GM20431 (cell line): ENCODE measurements at regions not wholly inside any gene's neighbourhood (a gene's known extent, or its start where the extent isn't known, plus 50 kb on each side); places are given as distances from the start of the nearest gene placed in this dataset.

Source experiments
- in situ Hi-C: fragments of 300-500 bp; cut with MseI, MboI; formaldehyde crosslinking; loops from one replicate; pipeline ENCODE4 v1.15.0; 2020; ENCODE audit warnings: low sequenced_read_pairs; ENCODE audit not compliant: unreplicated experiment

DNA sequence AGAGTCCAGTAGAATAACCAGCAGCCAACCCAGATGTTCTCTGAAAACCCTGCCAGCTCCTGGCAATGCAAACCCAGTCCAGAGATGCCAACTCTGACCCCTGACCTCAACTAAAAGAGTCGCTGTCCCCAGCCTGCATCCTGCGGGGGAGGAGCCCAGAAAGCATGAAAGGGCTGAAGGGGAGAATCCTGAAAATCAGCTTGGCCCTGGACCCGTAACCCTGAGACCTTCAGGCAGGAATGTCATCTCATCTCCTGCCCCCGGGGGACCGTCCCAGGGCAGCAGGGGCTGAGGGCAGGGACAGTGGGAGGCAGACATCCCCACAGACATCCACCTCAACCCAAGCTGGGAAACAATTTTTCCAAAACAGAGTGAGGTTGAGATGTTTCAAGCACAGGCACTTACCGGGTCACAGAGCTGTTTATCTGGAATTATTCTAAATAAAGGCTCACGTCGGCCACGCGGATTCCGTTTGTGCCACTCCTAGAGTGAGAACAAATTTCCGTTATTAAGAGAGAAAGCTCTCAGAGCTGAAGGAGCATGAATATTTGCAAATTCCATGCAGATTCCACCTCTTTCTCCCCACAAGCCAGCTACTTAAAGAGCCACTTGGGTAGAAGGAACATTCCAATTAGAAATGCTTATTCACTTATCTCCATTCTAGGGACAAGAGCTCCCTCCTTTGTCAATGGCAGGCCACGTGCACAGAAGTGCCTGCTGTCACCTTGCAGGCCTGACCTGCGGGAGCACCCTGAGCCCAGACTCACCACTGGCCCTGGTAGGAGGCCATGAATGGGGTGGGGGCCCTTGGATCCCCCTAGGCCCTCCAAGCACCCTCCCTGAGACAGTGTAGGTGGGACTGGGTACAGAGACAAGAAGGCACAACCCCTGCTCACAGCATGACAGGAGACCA, 240.1 kb downstream of the NPHP4 start:
- in situ Hi-C loops = no loop called here

- in situ Hi-C loops = no loop called here
Observed at GRCh38 chr1:5751163-5751540, 241.1 kb downstream of the NPHP4 start.

DNA sequence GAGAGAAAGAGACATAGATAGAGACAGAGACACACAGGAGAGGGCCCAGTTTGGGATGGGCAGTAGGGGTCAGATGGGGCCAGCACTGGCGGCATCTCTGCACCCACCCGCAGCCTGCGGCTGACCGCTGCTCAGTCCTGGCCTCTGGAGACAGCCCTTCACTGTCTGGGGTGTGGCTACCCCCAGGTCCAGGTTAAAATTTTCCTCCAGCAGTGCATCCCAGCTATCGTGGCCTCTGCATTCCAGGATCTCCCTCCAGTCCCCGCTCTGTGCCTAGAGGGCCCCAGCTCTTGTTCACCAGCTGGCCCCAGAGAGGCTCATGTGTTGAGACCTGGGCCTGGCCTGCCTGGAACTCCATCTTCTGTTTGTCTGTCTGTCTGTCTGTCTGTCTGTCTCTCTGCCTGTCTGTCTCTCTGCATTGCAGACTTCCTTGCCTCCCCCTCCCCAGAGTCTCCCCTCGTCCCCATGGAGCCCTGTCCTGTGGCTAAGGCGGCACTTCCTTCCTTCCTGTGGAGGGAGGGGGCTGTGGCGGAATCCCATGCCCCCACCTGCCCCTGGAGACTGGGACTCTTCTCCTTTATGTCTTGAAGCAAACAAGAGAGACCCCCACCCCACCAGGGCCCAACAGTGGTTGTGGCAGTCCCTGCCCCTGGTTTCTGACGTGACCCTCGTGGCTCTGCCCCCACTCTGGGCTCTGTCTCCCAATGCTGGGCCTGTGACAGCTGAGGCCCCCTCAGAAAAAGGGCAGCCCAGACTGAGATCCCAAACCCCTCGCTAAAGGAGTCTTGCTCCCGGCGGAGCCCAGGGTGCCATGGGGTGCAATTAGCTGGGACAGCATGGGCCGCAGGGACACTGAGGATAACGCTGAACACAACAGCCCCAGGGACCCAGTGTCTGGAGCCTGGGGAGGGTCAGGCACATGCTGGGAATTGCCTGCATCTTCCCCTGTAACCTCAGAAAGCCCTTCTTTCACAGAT, 241.8 kb downstream of the NPHP4 start:
- in situ Hi-C loops = no loop called here

DNA sequence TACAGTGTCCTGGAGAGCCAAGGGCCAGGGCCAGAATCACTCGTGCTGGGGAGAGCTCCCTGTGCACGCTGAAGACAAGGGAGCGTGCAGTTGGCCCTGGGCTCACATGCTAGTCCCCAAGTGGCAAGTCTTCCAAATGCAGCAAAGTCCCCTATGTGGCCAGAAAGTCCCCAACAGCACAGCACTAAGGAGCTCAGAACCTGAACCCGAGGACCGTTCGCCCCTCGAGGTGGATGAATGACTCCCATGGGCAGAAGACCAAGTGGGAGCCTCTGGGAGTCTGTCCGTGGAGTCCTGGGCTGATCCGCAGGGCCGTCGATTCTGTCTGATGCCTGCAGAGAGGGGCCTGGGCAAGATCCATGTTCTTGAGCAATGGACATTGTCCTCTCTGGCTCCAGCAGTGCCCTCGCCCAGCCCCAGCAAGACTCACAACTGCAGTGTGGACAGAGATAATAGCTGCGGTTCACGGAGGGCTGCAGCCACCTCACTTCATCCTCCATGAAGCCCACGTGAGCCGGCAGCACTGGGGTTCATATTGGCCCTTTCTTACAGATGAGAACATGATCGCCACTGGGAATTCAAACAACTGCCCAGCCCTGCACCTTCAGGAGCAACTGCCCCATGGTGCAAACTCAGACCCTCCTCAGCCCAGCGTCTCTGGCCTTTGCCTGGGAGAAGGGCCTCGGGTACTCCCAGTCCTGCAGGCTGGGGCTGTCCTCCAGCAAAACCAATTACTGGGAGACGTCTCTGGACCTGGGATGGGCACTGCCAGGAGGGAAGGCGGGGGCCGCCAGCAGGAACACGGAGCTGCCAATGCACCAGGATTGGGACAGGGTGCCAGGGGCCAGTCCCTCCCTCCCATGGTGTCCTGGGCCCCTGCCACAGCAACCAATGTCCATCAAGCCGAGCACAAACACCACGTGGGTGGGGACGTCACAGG, 243.7 kb downstream of the NPHP4 start:
- in situ Hi-C loops = loop anchor here (25.0 kb wide), 2 partner anchors 236 to 1836 kb away; partner anchors contain the start of gene C1orf174

DNA sequence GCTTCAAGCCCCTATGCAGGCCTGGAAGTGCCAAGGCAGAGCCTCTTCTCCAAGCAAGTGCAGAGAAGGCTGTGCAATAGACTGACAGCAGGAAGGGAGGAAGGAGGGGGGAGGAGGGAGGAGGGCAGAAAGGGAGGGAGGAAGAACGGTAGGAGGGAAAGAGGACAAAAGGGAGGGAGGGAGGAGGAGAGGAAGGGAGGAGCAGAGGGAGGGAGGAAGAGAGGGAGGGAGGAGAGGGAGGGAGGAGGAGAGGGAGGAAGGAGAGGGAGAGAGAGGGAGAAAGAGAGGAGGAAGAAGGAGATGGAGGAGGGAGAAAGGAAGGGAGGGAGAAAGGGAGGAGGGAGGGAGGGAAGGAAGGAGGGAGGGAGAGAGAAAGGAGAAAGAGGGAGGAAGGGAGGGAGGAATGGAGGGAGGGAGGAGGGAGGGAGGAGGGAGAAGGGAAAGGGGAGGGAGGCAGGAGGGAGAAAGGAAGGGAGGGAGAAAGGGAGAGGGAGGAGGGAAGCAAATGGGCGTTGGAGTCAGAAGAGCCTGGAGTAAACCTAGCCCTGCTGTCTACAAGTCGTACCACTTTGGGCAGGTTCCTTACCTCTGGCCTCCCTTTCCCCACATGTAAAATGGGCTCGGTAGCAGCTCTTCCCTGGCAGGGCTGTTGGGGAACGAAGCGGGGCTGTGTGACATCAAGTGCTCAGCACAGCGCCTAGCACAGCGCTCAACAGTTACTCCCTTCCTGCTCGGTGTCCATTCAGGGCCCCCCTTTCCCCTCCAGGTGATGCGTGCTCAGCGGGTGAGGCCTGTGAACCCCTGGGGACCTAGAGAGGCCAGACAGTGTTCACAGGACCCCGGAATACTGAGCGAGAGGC, 244.6 kb downstream of the NPHP4 start:
- in situ Hi-C loops = loop anchor here (25.0 kb wide), 2 partner anchors 235 to 1835 kb away; partner anchors contain the start of gene C1orf174

- in situ Hi-C loops = loop anchor here (25.0 kb wide), 2 partner anchors 235 to 1835 kb away; partner anchors contain the start of gene C1orf174
Observed at GRCh38 chr1:5746611-5747425, 245.4 kb downstream of the NPHP4 start.

DNA sequence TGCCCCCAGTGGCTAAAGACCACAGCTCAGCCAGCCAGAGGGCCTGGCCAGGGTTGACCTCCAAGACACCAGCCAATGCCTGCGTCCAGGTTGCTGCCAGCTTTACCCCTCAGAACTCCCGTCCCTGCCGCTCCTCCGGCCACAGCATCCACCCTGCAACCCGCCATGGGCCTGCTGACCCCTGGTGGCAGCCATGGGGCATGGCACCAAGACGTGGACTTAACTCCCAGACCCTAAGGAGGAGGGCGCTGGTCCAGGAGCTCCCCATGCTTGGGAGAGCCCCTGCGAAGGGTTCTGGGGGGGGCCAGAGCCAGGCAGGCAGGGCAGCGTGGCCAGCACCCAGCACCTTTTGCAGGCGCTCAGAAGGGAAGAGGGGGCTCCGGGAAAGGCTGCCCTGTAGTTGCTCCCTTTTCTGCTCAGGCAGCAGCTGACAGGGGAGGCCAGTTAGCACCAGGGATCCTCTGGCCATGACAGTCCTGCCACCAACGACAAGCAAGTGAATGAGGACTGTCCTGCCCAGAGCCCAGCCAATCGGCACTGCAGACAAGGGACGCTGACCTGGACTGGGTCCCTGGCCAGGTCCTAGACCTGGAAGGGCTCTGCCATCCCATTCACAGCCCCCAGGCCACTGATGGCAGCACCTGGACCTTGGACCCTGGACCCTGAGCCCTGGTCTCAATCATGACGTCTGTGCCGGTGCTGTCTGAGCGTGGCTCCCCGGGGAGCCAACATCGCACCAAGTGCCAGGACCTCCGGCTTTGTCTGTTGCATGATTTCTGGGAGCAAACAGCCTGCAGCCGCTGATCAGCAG, 246.2 kb downstream of the NPHP4 start:
- in situ Hi-C loops = loop anchor here (25.0 kb wide), 2 partner anchors 234 to 1834 kb away; partner anchors contain the start of gene C1orf174

DNA sequence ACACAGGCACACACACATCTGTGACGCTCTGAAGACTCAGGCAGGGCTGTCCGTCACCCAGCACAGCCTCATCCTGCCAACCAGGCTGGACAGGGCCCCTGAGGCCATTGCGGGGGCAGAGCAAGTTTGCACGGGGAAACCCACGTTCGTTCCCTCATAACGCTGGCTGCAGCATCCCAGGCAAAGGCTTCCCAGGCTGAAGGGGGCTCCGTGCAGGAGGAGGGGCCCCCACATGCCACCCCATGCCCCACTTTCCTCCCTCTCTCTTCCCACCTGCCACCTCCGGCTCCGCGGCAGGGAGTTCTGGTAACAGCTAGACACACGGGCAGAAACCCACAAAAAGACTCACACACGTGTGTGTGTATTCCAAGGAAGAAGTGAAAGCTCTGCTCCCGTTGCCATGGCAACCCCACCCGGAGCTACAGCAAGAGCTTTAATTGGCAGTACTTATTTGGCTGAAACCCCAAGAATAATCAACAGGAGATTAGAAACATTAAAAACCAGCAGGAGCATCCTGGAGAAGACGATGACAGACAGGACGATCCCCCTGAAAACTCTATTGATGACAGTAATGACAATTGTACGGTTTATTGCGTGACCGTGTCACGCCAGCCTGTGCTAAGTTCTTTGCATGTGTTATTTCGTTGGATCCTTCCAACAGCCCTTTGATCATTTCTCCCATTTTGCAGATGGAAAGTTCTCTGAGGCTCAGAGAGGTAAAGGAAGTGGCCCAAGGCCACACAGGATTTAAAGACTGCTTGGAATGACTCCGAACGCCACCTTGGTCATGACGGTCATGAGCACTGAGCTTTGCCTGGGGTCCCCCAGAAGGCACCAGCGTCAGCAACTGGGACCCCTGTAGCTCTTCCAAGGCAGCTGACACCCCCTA, 247.1 kb downstream of the NPHP4 start:
- in situ Hi-C loops = loop anchor here (25.0 kb wide), 2 partner anchors 233 to 1833 kb away; partner anchors contain the start of gene C1orf174

DNA sequence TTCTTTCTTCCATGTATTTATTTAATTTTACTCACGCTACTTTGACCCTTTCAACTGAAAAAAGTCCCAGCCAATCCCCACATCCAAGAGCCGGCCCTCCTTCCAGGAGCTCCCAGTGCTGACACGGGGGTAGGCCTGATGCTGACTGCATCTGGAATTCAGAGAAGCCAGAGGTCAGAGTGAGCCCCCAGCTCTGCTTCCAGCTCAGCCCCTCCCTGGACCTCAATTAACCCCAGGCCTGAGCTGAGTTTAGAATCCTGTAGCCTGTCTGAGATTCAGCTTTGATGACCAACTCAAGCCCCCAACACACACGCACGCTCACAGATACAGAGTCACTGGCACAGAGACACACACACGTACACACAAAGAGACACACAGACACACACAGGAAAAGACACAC, 247.9 kb downstream of the NPHP4 start:
- in situ Hi-C loops = loop anchor here (25.0 kb wide), 2 partner anchors 232 to 1832 kb away; partner anchors contain the start of gene C1orf174

DNA sequence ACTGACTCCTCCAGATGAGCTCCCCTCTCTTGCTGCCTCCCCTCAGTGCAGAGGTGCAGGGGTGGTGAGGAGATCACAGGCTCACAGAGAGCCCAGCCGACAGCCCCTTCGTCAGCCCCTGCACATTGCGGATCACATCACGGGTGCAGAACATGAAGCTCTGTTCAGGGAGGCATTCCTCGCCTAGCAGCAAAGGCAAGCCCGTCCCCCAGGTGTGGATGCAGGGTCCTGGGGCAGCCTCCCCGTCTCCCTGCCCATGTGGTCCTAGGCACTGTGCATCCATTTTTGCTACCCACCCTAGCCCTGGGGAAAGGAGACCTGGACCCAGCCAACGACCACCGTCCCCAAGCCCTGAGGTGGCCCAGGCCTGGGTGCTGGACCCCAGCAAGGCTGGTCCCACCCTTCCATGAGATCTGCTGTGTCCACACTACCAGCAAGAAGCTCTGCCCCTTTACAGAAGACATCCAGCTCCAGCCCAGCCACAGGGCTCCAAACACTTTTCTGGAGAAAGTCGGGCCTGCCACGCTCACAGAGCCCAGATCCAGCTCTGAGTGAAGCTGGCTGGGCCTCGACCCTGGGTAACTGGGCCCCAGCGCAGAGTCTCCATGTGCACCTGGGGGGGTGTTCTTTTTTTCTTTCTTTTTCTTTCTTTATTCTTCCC, 248.7 kb downstream of the NPHP4 start:
- in situ Hi-C loops = loop anchor here (25.0 kb wide), 2 partner anchors 231 to 1831 kb away; partner anchors contain the start of gene C1orf174

DNA sequence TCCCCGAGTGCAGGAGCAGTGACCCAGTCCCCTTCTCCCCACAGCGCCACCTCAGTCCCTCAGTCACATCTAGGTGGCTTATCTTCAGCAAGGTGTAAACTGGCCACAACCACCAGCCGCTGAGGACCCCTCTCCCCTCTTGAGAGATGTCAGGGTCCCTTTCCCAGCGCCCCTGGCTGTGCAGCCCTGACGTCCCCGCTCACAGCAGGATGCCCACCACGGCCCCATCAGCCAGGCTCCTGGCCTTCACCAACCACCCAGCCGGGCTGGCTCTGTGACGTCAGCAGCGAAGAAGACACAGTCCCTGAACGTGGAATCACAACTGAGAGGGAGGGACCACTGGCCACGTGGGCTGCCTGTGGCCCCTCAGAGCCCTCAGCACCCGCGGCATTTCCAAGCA, 249.4 kb downstream of the NPHP4 start:
- in situ Hi-C loops = loop anchor here (25.0 kb wide), 2 partner anchors 230 to 1830 kb away; partner anchors contain the start of gene C1orf174

DNA sequence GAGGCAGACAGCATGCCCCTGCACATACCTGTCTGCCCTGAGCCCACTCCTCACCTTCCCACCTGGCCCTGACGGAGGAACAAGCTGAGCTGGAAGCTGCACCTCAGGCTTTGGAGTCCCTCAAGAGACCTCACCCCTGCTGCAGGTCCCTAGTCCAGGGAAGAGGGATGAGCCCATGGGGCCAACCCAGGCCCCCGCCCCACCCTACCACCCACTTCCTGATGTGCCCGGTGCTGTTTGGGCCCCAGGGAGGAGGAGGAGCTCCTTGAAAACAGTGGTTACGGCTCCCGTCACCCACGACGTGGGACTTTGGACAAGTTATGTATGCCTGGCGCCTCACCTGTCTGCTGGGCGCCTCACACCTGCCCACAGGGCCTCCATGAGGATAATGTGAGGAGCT, 250.2 kb downstream of the NPHP4 start:
- in situ Hi-C loops = loop anchor here (25.0 kb wide), 2 partner anchors 230 to 1830 kb away; partner anchors contain the start of gene C1orf174

GRCh38 chr1:5740865-5741860, 251.1 kb downstream of the NPHP4 start:
- in situ Hi-C loops = loop anchor here (25.0 kb wide), 2 partner anchors 229 to 1829 kb away; partner anchors contain the start of gene C1orf174

DNA sequence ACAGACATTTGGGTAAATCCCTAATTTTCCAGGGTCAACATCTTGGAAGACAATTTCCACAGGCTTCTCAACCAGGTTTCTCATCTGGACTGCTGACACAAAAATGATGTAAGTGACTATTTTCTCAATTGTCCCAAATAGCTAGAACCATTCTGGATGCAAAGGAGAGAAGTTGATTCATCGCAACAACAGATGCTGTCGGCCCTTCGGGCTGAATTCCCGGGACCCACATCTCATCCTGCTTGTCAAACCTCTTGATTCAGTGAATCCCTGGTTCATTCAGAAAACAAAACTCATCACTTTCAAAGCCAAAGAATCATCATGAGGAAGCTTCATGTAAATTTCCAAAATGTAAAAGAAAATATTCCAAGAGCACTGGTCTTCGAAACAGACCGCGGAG, 251.8 kb downstream of the NPHP4 start:
- in situ Hi-C loops = loop anchor here (25.0 kb wide), 2 partner anchors 228 to 1828 kb away; partner anchors contain the start of gene C1orf174
